Activated naive CD8-positive, alpha-beta T cell treated with anti-CD3 and anti-CD28 coated beads for 36 hours (primary cell): ENCODE measurements at regions not wholly inside any gene's neighbourhood (a gene's known extent, or its start where the extent isn't known, plus 50 kb on each side); places are given as distances from the start of the nearest gene placed in this dataset.

Experiments used
- DNase-seq: peaks from one replicate; pipeline ENCODE4 v3.0.0; 2021
- H3K27ac Mint-ChIP-seq: one replicate; pipeline ENCODE4 v1.8.0; 2022; ENCODE audit warnings: mild to moderate bottlenecking, moderate library complexity, mixed read lengths
- H3K27me3 Mint-ChIP-seq: one replicate; pipeline ENCODE4 v1.8.0; 2022; ENCODE audit warnings: mild to moderate bottlenecking, mixed read lengths
- H3K36me3 Mint-ChIP-seq: one replicate; pipeline ENCODE4 v1.8.0; 2021; ENCODE audit warnings: mild to moderate bottlenecking, mixed read lengths
- H3K4me1 Mint-ChIP-seq: one replicate; pipeline ENCODE4 v1.8.0; 2021; ENCODE audit warnings: mixed read lengths
- H3K4me3 Mint-ChIP-seq: one replicate; pipeline ENCODE4 v1.8.0; 2022; ENCODE audit warnings: mild to moderate bottlenecking, moderate library complexity, mixed read lengths
- H3K9me3 Mint-ChIP-seq: one replicate; pipeline ENCODE4 v1.8.0; 2022; ENCODE audit warnings: mixed read lengths

- no peak for DNase-seq
- Mint-ChIP-seq H3K27ac (no peak overlapping the region), H3K4me3 (no peak overlapping the region), H3K9me3 (peaks cover 7% of the 10 kb centered on the region), H3K27me3 (peaks cover 7% of the 10 kb centered on the region), H3K36me3 (no peaks in the 10 kb centered on the region), H3K4me1 (no peaks in the 10 kb centered on the region)
Measured at GRCh38 chr9:1319436-1319835, 269.3 kb downstream of the DMRT2 start.

DNA sequence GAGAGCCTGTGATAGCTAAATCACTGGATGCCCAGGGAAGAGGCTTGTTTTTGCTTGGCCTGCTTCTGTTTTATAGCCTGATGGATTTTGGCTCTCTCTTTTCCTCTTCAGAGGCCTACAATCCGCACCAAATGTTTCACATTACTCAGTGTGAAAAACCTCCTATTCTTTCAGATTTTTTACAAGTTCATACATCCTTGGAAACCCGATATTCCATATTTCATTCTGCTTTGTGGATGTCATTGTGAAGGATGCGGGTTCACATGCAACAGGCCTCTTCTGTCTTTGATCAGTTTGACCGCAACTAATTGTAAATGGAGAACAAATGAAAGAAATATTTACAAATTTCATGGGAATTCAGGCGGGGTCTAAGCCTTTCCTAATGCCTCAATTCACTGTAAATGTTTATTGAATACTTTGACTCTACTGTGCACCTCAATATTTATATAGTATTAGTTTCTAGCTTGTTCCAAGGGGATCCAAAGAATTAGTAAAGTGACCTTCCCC is 269.9 kb downstream of the DMRT2 start:
- H3K36me3 Mint-ChIP-seq = no peaks in the 10 kb centered on the region
- H3K27ac Mint-ChIP-seq = no peak overlapping the region
- H3K4me1 Mint-ChIP-seq = no peaks in the 10 kb centered on the region
- H3K9me3 Mint-ChIP-seq = peaks cover 7% of the 10 kb centered on the region
- no peak overlapping the region for H3K4me3 Mint-ChIP-seq
- DNase-seq = no peak
- H3K27me3 Mint-ChIP-seq = peaks cover 4% of the 10 kb centered on the region

- no peaks in the 10 kb centered on the region for H3K4me1 Mint-ChIP-seq
- H3K27me3 Mint-ChIP-seq = peaks cover 4% of the 10 kb centered on the region
- no peak overlapping the region for H3K27ac Mint-ChIP-seq
- H3K9me3 Mint-ChIP-seq = peaks cover 7% of the 10 kb centered on the region
- DNase-seq = no peak
- no peaks in the 10 kb centered on the region for H3K36me3 Mint-ChIP-seq
- no peak overlapping the region for H3K4me3 Mint-ChIP-seq
Measured at GRCh38 chr9:1320607-1321195, 270.5 kb downstream of the DMRT2 start.

GRCh38 chr9:1327467-1327866 is 277.3 kb downstream of the DMRT2 start:
- Mint-ChIP-seq H3K4me1 (no peaks in the 10 kb centered on the region), H3K27ac (no peak overlapping the region), H3K9me3 (no peaks in the 10 kb centered on the region), H3K4me3 (no peak overlapping the region), H3K27me3 (peaks cover 7% of the 10 kb centered on the region), H3K36me3 (no peaks in the 10 kb centered on the region)
- no peak for DNase-seq

DNA sequence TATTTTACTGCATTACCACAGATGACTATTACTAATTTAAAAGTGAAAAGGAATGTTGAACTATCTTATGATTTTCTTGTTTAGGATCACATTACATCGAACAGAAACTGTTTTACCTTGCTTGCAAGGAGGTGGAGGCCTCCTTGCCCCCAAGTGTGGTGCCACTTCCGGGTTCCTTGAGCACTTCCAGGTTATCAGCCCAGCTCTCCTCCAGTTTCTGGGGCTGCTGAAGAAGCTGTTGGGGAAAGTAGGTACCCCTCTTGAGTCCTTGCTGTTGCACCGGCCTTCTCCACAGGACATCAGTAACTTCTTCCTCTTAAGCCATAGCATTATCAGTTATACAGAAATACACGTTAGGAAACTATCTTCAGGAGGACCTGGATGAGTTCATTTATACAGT is 278.2 kb downstream of the DMRT2 start:
- no peaks in the 10 kb centered on the region for H3K36me3 Mint-ChIP-seq

GRCh38 chr9:1331546-1332038 is 281.4 kb downstream of the DMRT2 start:
- Mint-ChIP-seq H3K36me3 (no peaks in the 10 kb centered on the region), H3K9me3 (no peaks in the 10 kb centered on the region), H3K27ac (no peak overlapping the region), H3K4me3 (no peak overlapping the region), H3K4me1 (no peaks in the 10 kb centered on the region), H3K27me3 (peaks cover 3% of the 10 kb centered on the region)
- no peak for DNase-seq

More for the DNA sequence above, 278.2 kb downstream of the DMRT2 start:
- H3K4me1 Mint-ChIP-seq = no peaks in the 10 kb centered on the region
- no peak overlapping the region for H3K27ac Mint-ChIP-seq
- no peaks in the 10 kb centered on the region for H3K9me3 Mint-ChIP-seq
- H3K27me3 Mint-ChIP-seq = peaks cover 3% of the 10 kb centered on the region
- no peak overlapping the region for H3K4me3 Mint-ChIP-seq
- DNase-seq = no peak

- H3K36me3 Mint-ChIP-seq = no peaks in the 10 kb centered on the region
Measured at GRCh38 chr9:1332156-1332555, 282.0 kb downstream of the DMRT2 start.

GRCh38 chr9:1335174-1335573 is 285.0 kb downstream of the DMRT2 start:
- H3K9me3 Mint-ChIP-seq = no peaks in the 10 kb centered on the region
- no peak for DNase-seq
- no peaks in the 10 kb centered on the region for H3K4me1 Mint-ChIP-seq
- no peaks in the 10 kb centered on the region for H3K36me3 Mint-ChIP-seq
- no peak overlapping the region for H3K4me3 Mint-ChIP-seq
- H3K27me3 Mint-ChIP-seq = no peaks in the 10 kb centered on the region
- no peak overlapping the region for H3K27ac Mint-ChIP-seq

More at GRCh38 chr9:1332156-1332555, 282.0 kb downstream of the DMRT2 start:
- Mint-ChIP-seq H3K9me3 (no peaks in the 10 kb centered on the region), H3K4me3 (no peak overlapping the region), H3K27me3 (peaks cover 3% of the 10 kb centered on the region), H3K27ac (no peak overlapping the region), H3K4me1 (no peaks in the 10 kb centered on the region)
- no peak for DNase-seq

DNA sequence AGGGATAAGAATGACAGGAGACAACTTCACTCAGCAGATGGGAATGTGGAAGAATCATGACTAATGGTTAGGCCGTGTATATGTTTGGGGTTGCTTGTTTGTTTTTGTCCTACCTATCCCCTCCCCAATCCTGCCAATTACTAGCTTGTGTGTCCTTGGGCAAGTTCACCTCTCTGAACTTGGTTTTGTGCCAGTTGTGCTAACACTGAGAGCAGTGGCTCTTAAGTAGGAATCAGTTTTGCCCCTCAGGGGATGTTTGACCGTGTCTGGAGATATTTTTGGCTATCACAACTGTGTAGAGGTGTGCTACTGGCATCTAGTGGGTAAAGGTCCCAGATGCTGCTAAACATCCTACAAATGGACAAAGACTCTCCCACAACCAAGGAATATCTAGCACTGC is 287.0 kb downstream of the DMRT2 start:
- Mint-ChIP-seq H3K27me3 (no peaks in the 10 kb centered on the region), H3K4me1 (no peaks in the 10 kb centered on the region), H3K27ac (no peak overlapping the region), H3K4me3 (no peak overlapping the region), H3K36me3 (no peaks in the 10 kb centered on the region), H3K9me3 (no peaks in the 10 kb centered on the region)
- no peak for DNase-seq

- Mint-ChIP-seq H3K4me3 (no peak overlapping the region), H3K27ac (no peak overlapping the region), H3K36me3 (no peaks in the 10 kb centered on the region), H3K9me3 (peaks cover 2% of the 10 kb centered on the region), H3K4me1 (no peaks in the 10 kb centered on the region), H3K27me3 (no peaks in the 10 kb centered on the region)
- no peak for DNase-seq
Measured at GRCh38 chr9:1340390-1340789, 290.2 kb downstream of the DMRT2 start.

DNA sequence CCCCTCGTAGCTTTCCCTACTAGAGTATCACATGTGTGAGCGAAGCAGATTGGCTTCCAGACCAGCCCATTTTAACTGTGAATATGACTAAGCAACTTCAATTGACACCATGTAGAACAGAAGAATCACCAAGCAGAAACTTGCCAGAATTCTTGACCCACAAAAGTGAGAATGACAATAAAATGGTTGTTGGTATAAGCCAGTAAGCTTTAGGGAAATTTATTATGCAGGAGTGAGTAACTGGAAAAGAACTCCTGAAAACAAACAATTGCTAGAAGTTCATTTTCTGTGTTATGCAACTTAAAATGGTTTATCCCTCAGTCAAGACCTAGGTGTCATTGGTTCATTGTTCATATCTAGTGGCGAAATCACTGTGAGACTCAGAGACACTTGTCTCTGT is 303.1 kb downstream of the DMRT2 start:
- H3K27ac Mint-ChIP-seq = no peak overlapping the region
- H3K4me3 Mint-ChIP-seq = no peak overlapping the region
- H3K4me1 Mint-ChIP-seq = no peaks in the 10 kb centered on the region
- H3K9me3 Mint-ChIP-seq = peaks cover 2% of the 10 kb centered on the region
- no peaks in the 10 kb centered on the region for H3K27me3 Mint-ChIP-seq
- no peaks in the 10 kb centered on the region for H3K36me3 Mint-ChIP-seq
- no peak for DNase-seq

DNA sequence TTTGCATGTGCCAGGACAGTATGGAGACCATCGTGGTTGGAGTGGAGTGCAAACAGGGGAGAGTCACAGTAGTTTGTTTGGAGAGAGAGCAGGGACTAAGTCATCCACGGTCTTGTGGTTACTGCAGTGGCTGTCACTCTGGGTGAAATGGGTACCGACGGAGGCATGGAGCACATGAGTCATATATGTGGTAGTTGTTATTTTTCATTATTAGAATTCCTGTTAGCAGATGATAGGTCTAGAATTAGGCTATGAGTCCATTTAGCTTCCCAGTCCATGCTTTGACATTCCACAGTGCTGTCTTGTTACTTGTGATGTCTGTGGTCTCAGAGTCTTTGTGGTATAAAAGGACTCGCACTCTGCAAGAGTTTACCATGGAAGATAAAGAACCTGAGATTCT is 303.9 kb downstream of the DMRT2 start:
- Mint-ChIP-seq H3K27me3 (no peaks in the 10 kb centered on the region), H3K36me3 (no peaks in the 10 kb centered on the region), H3K9me3 (peaks cover 2% of the 10 kb centered on the region), H3K27ac (no peak overlapping the region), H3K4me3 (no peak overlapping the region), H3K4me1 (no peaks in the 10 kb centered on the region)
- no peak for DNase-seq

DNA sequence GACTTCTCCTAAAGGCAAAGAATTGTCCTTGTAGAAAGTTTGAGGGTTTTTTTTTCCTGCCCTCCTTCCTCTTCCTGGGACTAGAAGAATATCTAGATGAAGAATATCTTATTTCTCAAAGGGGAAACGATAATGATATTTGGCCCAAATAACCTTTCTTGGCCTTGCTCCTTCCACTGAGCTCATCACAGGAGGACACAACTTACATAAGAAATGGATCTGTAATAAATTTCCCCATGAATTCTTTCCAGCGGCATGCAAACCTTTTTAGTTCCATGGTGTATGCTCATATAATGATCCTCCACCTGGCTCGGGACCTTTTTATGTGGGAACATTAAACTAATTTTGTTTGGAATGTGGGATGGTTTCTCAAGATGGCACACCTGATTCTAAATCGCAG is 304.4 kb downstream of the DMRT2 start:
- Mint-ChIP-seq H3K4me3 (no peak overlapping the region), H3K27ac (no peak overlapping the region), H3K9me3 (peaks cover 2% of the 10 kb centered on the region), H3K27me3 (no peaks in the 10 kb centered on the region), H3K4me1 (no peaks in the 10 kb centered on the region), H3K36me3 (no peaks in the 10 kb centered on the region)
- no peak for DNase-seq

- Mint-ChIP-seq H3K4me3 (no peak overlapping the region), H3K27ac (no peak overlapping the region), H3K27me3 (peaks cover 3% of the 10 kb centered on the region), H3K4me1 (no peaks in the 10 kb centered on the region), H3K9me3 (peaks cover 2% of the 10 kb centered on the region), H3K36me3 (no peaks in the 10 kb centered on the region)
- no peak for DNase-seq
Measured at GRCh38 chr9:1355656-1356055, 305.5 kb downstream of the DMRT2 start.

DNA sequence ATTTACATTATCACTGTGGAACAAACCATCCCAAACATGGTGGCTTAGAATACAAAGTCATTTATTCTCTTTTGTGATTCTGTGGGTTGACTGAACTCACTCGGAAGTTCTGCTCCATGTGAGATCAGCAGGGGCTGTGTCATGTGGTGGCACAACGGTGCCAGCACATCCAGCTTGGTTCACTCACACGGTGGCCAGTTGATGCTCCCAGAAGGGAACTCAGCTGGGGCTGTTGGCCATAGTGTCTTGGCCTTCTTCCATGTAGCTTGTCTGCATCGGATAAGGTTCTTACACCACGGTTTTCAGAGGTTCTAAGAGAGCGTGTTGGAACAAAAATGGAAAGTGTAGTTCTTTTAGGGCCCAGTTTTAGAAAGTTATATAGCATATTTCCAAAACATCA is 312.7 kb downstream of the DMRT2 start:
- H3K9me3 Mint-ChIP-seq = no peaks in the 10 kb centered on the region
- no peak for DNase-seq
- H3K36me3 Mint-ChIP-seq = no peaks in the 10 kb centered on the region
- H3K4me3 Mint-ChIP-seq = no peak overlapping the region
- peaks cover 4% of the 10 kb centered on the region for H3K4me1 Mint-ChIP-seq
- no peak overlapping the region for H3K27ac Mint-ChIP-seq
- peaks cover 3% of the 10 kb centered on the region for H3K27me3 Mint-ChIP-seq

GRCh38 chr9:1366276-1366675 is 316.1 kb downstream of the DMRT2 start:
- Mint-ChIP-seq H3K4me3 (no peak overlapping the region), H3K27ac (no peak overlapping the region), H3K9me3 (no peaks in the 10 kb centered on the region), H3K27me3 (no peaks in the 10 kb centered on the region), H3K36me3 (no peaks in the 10 kb centered on the region), H3K4me1 (peaks cover 4% of the 10 kb centered on the region)
- no peak for DNase-seq
